HG03108 (cell line): ENCODE measurements at regions not wholly inside any gene's neighbourhood (a gene's known extent, or its start where the extent isn't known, plus 50 kb on each side); places are given as distances from the start of the nearest gene placed in this dataset.

Source experiments
- ATAC-seq: cut with Tn5 transposase; IDR thresholded peaks from one replicate; pipeline ENCODE4 v1.9.1; 2021; ENCODE audit warnings: moderate library complexity; ENCODE audit not compliant: unreplicated experiment

- ATAC-seq: no peak
Observed at GRCh38 chr2:215749092-215749957, 264.0 kb downstream of the MREG start.

GRCh38 chr2:215748446-215748845 lies 264.9 kb downstream of the MREG start:
- ATAC-seq: no peak

GRCh38 chr2:215746887-215747615 lies 266.3 kb downstream of the MREG start:
- no peak for ATAC-seq

GRCh38 chr2:215746226-215746886 lies 267.0 kb downstream of the MREG start:
- ATAC-seq: no peak

- no peak for ATAC-seq
Observed at GRCh38 chr2:215745331-215745730, 268.0 kb downstream of the MREG start.

- no peak for ATAC-seq
Observed at GRCh38 chr2:215744514-215744913, 268.8 kb downstream of the MREG start.

- ATAC-seq: no peak
Observed at GRCh38 chr2:215743066-215743465, 270.3 kb downstream of the MREG start.

GRCh38 chr2:215742021-215742420 lies 271.3 kb downstream of the MREG start:
- no peak for ATAC-seq

- ATAC-seq: no peak
Observed at GRCh38 chr2:215740071-215740470, 273.3 kb downstream of the MREG start.

- ATAC-seq: no peak
Observed at GRCh38 chr2:215738351-215738750, 275.0 kb downstream of the MREG start.

GRCh38 chr2:215737477-215737876 lies 275.9 kb downstream of the MREG start:
- ATAC-seq: no peak

GRCh38 chr2:215736653-215737290 lies 276.6 kb downstream of the MREG start:
- no peak for ATAC-seq

- no peak for ATAC-seq
Observed at GRCh38 chr2:215731108-215731658, 282.2 kb downstream of the MREG start.

- no peak for ATAC-seq
Observed at GRCh38 chr2:215729985-215730620, 283.2 kb downstream of the MREG start.

- ATAC-seq: peak; percentile 71
Observed at GRCh38 chr2:215728504-215729065, 284.8 kb downstream of the MREG start.

GRCh38 chr2:215727507-215728503 lies 285.5 kb downstream of the MREG start:
- no peak for ATAC-seq

- ATAC-seq: no peak
Observed at GRCh38 chr2:215726070-215726469, 287.3 kb downstream of the MREG start.

GRCh38 chr2:215724146-215724545 lies 288.3 kb upstream of the FN1 start:
- no peak for ATAC-seq

GRCh38 chr2:215723631-215724011 lies 287.8 kb upstream of the FN1 start:
- no peak for ATAC-seq
